GM12878 (cell line): ENCODE measurements at regions not wholly inside any gene's neighbourhood (a gene's known extent, or its start where the extent isn't known, plus 50 kb on each side); places are given as distances from the start of the nearest gene placed in this dataset.

Experiments used
- ATAC-seq: fragments of 200-7000 bp; cut with Tn5 transposase; 3 replicates; pipeline ENCODE4 v1.9.1; 2020; ENCODE audit warnings: mild to moderate bottlenecking, moderate library complexity
- BruUV-seq: library from RNA; stranded (reverse); fragments of 400-500 nt; replicated peaks from 2 replicates; lab custom pipeline; 2021; lab: Mats Ljungman, UMichigan
- CTCF ChIA-PET: fragments of 300-600 bp; sonication (Branson Sonifier 250); formaldehyde crosslinking; extraction: SDS; loops from one replicate; lab custom pipeline; 2021; ENCODE audit warnings: inconsistent platforms; lab: Yijun Ruan, JAX
- POLR2A ChIA-PET: fragments of 350-600 bp; formaldehyde crosslinking; extraction: SDS; loops from one replicate; lab custom pipeline; 2021; ENCODE audit warnings: inconsistent platforms; lab: Charles Lee
- RAD21 ChIA-PET: fragments of 300-600 bp; sonication (Branson Sonifier 250); formaldehyde crosslinking; loops from one replicate; lab custom pipeline; 2023; ENCODE audit warnings: antibody characterized with exemption; ENCODE audit not compliant: unreplicated experiment; lab: Charles Lee
- SMC1A ChIA-PET: fragments of 300-600 bp; sonication (Branson Sonifier 250); formaldehyde crosslinking; loops from one replicate; lab custom pipeline; 2023; ENCODE audit not compliant: unreplicated experiment, uncharacterized antibody; lab: Charles Lee
- DNase-seq: peaks from one replicate; pipeline ENCODE4 v3.0.0-alpha.2; 2011; ENCODE audit warnings: low read depth, low spot score
- FAIRE-seq: peaks from 3 replicates; lab custom pipeline; 2011; peaks lifted over from hg19 to GRCh38; lab: Jason Lieb, UNC
- H2AFZ ChIP-seq: 2 replicates; pipeline ENCODE4 v1.6.0; 2011; ENCODE audit warnings: low read depth, low read length, control low read depth; ENCODE audit not compliant: control insufficient read depth
- H3K27ac ChIP-seq: 2 replicates; pipeline ENCODE4 v1.5.1; 2011; ENCODE audit warnings: control low read depth; ENCODE audit not compliant: control insufficient read depth, insufficient read depth
- H3K27me3 ChIP-seq, 2 experiments: replicated peaks in 1 of 2; 2 replicates each; pipeline versions ENCODE4 v1.6.0 to v1.6.1; 2011; ENCODE audit warnings: low read length in 1 of 2; ENCODE audit not compliant: control insufficient read depth in 2 of 2, insufficient read depth in 2 of 2
- H3K36me3 ChIP-seq, 2 experiments: 2 replicates each; pipeline ENCODE4 v1.5.1; 2011; ENCODE audit warnings: low read length in 1 of 2; ENCODE audit not compliant: control insufficient read depth in 2 of 2, insufficient read depth in 2 of 2
- H3K4me1 ChIP-seq: 2 replicates; pipeline ENCODE4 v1.6.1; 2011; ENCODE audit warnings: mild to moderate bottlenecking, low read length, moderate library complexity, mixed read lengths; ENCODE audit not compliant: control insufficient read depth, insufficient read depth
- H3K4me2 ChIP-seq: 2 replicates; pipeline ENCODE4 v1.6.0; 2011; ENCODE audit warnings: control low read depth; ENCODE audit not compliant: control insufficient read depth, insufficient read depth
- H3K4me3 ChIP-seq: fragments of 200-600 bp; sonication (generic); 2 replicates; pipeline ENCODE4 v1.5.1; 2016
- H3K79me2 ChIP-seq: 2 replicates; pipeline ENCODE4 v1.6.0; 2011; ENCODE audit warnings: low read length; ENCODE audit not compliant: control insufficient read depth, insufficient read depth
- H3K9ac ChIP-seq: 2 replicates; pipeline ENCODE4 v1.8.0; 2011; ENCODE audit warnings: low read length, control low read depth, mixed read lengths; ENCODE audit not compliant: control insufficient read depth, insufficient read depth
- H3K9me3 ChIP-seq: replicated peaks from 3 replicates; pipeline ENCODE4 v1.5.1; 2011; ENCODE audit warnings: mild to moderate bottlenecking, low read length; ENCODE audit not compliant: control insufficient read depth, insufficient read depth
- H4K20me1 ChIP-seq: 2 replicates; pipeline ENCODE4 v1.6.0; 2011; ENCODE audit not compliant: control insufficient read depth, insufficient read depth
- ASH2L ChIP-seq: fragments of 300-600, 200-600 bp; sonication (generic); IDR thresholded peaks from 2 replicates; pipeline ENCODE4 v1.6.1; 2017; ENCODE audit warnings: low read depth, mild to moderate bottlenecking, borderline replicate concordance
- EP300 ChIP-seq, 2 experiments: fragments of 150-350 bp in 1 of 2; IDR thresholded peaks; 2 replicates each; pipeline ENCODE4 v1.6.1; 2011 to 2012; ENCODE audit warnings: low read depth in 2 of 2, low read length in 2 of 2, borderline replicate concordance in 1 of 2, improper control_type of control experiment in 1 of 2, inconsistent platforms in 1 of 2; ENCODE audit not compliant: control insufficient read depth in 1 of 2
- ESRRA ChIP-seq: IDR thresholded peaks from 2 replicates; pipeline ENCODE4 v1.6.1; 2012; ENCODE audit warnings: mild to moderate bottlenecking, low read length, improper control_type of control experiment
- WGBS: methylation state at CpG from one replicate; pipeline ENCODE4 v1.1.6; 2016; ENCODE audit warnings: low lambda C conversion rate; ENCODE audit not compliant: insufficient replicate concordance, insufficient coverage; ENCODE audit errors: missing lambda C conversion rate; 5-methylcytosine and 5-hydroxymethylcytosine counted together
- in situ Hi-C: fragments of 300-500 bp; cut with MboI; formaldehyde crosslinking; loops from 9 replicates; pipeline ENCODE4 v1.14.3; 2018; ENCODE audit warnings: mixed read lengths
- intact Hi-C: fragments of 100-400 bp; cut with micrococcal nuclease; formaldehyde crosslinking; loops from one replicate; pipeline ENCODE4 v1.14.2; 2022; ENCODE audit not compliant: unreplicated experiment
- TF ChIP-seq, protein P1 (sequence below): IDR thresholded peaks from 2 replicates; pipeline ENCODE4 v1.6.1; 2012; ENCODE audit warnings: low read depth, low read length, improper control_type of control experiment

DNA sequence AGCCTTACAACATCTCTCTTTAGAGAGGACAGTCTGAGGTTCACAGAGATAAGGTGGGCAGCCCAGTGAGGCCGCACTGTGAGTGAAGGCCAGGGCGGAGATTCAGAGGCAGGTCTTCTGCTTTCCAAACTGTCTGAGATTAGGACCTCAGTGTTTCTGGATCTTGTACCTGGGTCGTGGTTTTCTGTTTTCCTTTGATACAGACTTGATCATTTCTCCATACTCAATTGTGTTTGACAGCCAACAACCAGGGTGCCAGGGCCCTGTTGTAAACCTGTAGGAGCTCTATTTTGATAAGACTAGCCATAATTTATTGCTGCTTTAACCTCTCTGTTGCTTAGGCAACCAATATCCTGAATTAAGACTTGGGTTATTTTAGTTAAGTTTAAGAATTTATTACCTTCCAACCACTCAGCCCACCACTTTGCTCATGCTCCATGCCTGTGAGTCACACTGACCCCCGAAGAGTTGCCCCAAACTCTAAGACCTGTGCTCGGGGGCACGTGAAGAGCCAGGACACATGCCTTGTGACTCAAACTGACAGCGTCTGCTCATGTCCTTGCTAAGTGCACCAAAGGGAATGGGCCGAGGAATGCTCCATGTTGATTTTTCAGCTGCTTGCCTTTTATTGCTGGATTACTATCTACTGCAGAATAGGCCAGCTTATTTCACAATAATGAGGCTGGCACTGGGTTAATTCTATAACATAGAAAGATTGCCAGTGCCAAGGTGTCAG is 248.6 kb downstream of the BCL2 start:
- CTCF ChIA-PET: interaction anchor here (0.8 to 3.8 kb wide), 7 partner anchors 15 to 369 kb away, joined by 3 to 72 read pairs (median 5); no protein-coding TSS in a partner anchor
- intact Hi-C loops: loop anchor here (10.0 kb wide), 1 partner anchor 356 kb away; the partner anchor contains the start of gene PHLPP1
- FAIRE-seq: no peak

DNA sequence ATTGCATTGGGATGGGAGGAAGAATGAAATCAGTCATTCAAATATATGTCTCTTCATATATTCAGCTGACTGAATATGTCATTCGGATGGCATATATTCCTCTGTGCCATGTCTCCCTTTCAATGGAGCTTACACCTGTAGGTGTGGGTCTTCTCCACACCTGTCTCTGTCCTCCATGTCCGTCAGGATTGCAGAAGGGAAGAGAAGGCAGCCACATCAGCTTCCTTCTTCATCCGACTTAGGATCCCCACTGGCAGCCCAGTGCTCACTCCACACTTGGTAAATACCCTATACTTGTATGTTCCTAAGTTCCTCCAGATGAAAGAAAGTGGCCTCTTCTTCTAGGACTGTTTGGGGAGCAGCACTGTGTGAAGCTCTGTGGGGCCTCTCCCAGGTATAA is 250.1 kb downstream of the BCL2 start:
- H3K9me3 ChIP-seq: no peaks in the 10 kb centered on the region; the same call in 2 of the 3 replicates
- ChIA-PET POLR2A (interaction anchor here (1.5 kb wide), 1 partner anchor 9 kb away, joined by 3 read pairs; no protein-coding TSS in a partner anchor), CTCF (interaction anchor here (1.0 to 1.4 kb wide), 2 partner anchors 52 to 53 kb away, joined by 5 to 7 read pairs; no protein-coding TSS in a partner anchor)
- TF ChIP-seq ESRRA: no peak
- TF ChIP-seq EP300 (IDR thresholded peaks at IDR 0.05; ENCODE audit: borderline replicate concordance in 1 of 2, control insufficient read depth in 1 of 2, low read depth in 2 of 2, low read length in 2 of 2): no peak
- TF ChIP-seq, all 136 proteins: peak for 0
- SMC1A ChIA-PET: interaction anchor here (0.8 to 1.3 kb wide), 3 partner anchors 11 to 52 kb away, joined by 3 to 5 read pairs (median 3); no protein-coding TSS in a partner anchor
- DNase-seq (no peak), FAIRE-seq (no peak), ATAC-seq (no peak)
- intact Hi-C loops (no loop called here), in situ Hi-C loops (no loop called here)
- H3K4me3 ChIP-seq: no peak overlapping the region
- no peaks in the 10 kb centered on the region for H3K36me3 ChIP-seq
- no peaks in the 10 kb centered on the region for H3K79me2 ChIP-seq
- no peak overlapping the region for H3K27ac ChIP-seq
- no peak overlapping the region for H3K9ac ChIP-seq
- no TSS peak for BruUV-seq
- H3K4me1 ChIP-seq: no peaks in the 10 kb centered on the region
- H4K20me1 ChIP-seq: no peaks in the 10 kb centered on the region
- 54% methylated on average over 3 of the region's 3 CpGs for WGBS
- H2AFZ ChIP-seq: no peak overlapping the region
- H3K27me3 ChIP-seq: no peaks in the 10 kb centered on the region
- RAD21 ChIA-PET: interaction anchor here (0.9 kb wide), 1 partner anchor 52 kb away, joined by 3 read pairs; no protein-coding TSS in a partner anchor
- no peak overlapping the region for H3K4me2 ChIP-seq

More for the DNA sequence above, 248.6 kb downstream of the BCL2 start:
- Histone ChIP-seq H3K79me2 (no peaks in the 10 kb centered on the region), H3K4me2 (no peak overlapping the region), H3K9ac (no peak overlapping the region), H3K4me1 (no peaks in the 10 kb centered on the region), H3K4me3 (no peak overlapping the region), H3K36me3 (no peaks in the 10 kb centered on the region), H3K27ac (no peak overlapping the region), H3K9me3 (no peaks in the 10 kb centered on the region; the same call in 2 of the 3 replicates), H4K20me1 (no peaks in the 10 kb centered on the region), H3K27me3 (no peaks in the 10 kb centered on the region), H2AFZ (no peak overlapping the region)
- in situ Hi-C loops: no loop called here
- no peak for ATAC-seq
- ChIA-PET RAD21 (interaction anchor here (1.3 to 2.8 kb wide), 2 partner anchors 54 to 56 kb away, joined by 3 to 24 read pairs; no protein-coding TSS in a partner anchor), POLR2A (interaction anchor here (0.6 to 1.0 kb wide), 2 partner anchors 28 to 798 kb away, joined by 3 read pairs; no protein-coding TSS in a partner anchor), SMC1A (interaction anchor here (0.6 to 2.8 kb wide), 9 partner anchors 12 to 540 kb away, joined by 3 to 33 read pairs (median 4); no protein-coding TSS in a partner anchor)
- no peak for TF ChIP-seq ASH2L
- TF ChIP-seq, protein P1, sequence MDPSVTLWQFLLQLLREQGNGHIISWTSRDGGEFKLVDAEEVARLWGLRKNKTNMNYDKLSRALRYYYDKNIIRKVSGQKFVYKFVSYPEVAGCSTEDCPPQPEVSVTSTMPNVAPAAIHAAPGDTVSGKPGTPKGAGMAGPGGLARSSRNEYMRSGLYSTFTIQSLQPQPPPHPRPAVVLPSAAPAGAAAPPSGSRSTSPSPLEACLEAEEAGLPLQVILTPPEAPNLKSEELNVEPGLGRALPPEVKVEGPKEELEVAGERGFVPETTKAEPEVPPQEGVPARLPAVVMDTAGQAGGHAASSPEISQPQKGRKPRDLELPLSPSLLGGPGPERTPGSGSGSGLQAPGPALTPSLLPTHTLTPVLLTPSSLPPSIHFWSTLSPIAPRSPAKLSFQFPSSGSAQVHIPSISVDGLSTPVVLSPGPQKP: no peak
- BruUV-seq: no TSS peak
- 58% methylated on average over 8 of the region's 8 CpGs for WGBS
- no peak for DNase-seq
